Gastroesophageal sphincter (tissue), 3 donors: ENCODE measurements at regions not wholly inside any gene's neighbourhood (a gene's known extent, or its start where the extent isn't known, plus 50 kb on each side); places are given as distances from the start of the nearest gene placed in this dataset.

Experiments
- EP300 ChIP-seq: sonication (generic); formaldehyde crosslinking; IDR thresholded peaks from one replicate; pipeline ENCODE4 v1.6.1; 2017; ENCODE audit warnings: antibody characterized with exemption, mild to moderate bottlenecking
- POLR2A ChIP-seq, 2 donors: fragments of 450-650 bp; IDR thresholded peaks; one replicate each; pipeline ENCODE4 v1.6.1; 2017; ENCODE audit warnings: antibody characterized with exemption in 2 of 2, mild to moderate bottlenecking in 2 of 2, moderate library complexity in 1 of 2
- TF ChIP-seq, protein P1 (sequence below), 4 experiments: fragments of 200-600 bp in 2 of 4; fragments of 450-650 bp in 2 of 4; sonication (generic) in 1 of 4; IDR thresholded peaks; one replicate each; pipeline ENCODE4 v1.5.1; 2017 to 2019; ENCODE audit warnings: antibody characterized with exemption in 4 of 4, mild to moderate bottlenecking in 2 of 4, moderate library complexity in 2 of 4

DNA sequence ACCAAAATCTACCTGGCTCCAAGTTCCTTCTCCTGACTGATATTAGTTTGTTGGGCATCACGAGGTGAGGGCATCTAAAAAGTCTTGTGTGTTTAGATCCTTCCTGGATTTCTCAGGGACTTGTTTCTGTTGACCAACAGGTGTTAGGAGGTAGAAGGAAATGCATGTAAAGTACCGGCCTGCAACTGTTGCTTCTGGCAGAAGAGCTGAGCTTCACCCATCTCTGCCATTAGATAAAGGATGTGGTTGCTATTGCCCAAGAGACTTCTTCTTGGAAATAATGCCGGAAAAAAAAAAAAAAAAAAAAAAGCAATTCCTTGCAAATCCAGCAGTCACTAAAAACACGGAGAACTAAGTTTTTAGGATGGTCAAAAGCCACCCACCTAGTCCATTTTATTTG is 303.1 kb downstream of the CDH26 start:
- TF ChIP-seq, protein P1, sequence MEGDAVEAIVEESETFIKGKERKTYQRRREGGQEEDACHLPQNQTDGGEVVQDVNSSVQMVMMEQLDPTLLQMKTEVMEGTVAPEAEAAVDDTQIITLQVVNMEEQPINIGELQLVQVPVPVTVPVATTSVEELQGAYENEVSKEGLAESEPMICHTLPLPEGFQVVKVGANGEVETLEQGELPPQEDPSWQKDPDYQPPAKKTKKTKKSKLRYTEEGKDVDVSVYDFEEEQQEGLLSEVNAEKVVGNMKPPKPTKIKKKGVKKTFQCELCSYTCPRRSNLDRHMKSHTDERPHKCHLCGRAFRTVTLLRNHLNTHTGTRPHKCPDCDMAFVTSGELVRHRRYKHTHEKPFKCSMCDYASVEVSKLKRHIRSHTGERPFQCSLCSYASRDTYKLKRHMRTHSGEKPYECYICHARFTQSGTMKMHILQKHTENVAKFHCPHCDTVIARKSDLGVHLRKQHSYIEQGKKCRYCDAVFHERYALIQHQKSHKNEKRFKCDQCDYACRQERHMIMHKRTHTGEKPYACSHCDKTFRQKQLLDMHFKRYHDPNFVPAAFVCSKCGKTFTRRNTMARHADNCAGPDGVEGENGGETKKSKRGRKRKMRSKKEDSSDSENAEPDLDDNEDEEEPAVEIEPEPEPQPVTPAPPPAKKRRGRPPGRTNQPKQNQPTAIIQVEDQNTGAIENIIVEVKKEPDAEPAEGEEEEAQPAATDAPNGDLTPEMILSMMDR (IDR thresholded peaks at IDR 0.05), result no peak
- TF ChIP-seq EP300 (no peak), POLR2A (IDR thresholded peaks at IDR 0.05) (no peak)
